ENCODE measurements at regions not wholly inside any gene's neighbourhood (a gene's known extent, or its start where the extent isn't known, plus 50 kb on each side); places are given as distances from the start of the nearest gene placed in this dataset.

DNA sequence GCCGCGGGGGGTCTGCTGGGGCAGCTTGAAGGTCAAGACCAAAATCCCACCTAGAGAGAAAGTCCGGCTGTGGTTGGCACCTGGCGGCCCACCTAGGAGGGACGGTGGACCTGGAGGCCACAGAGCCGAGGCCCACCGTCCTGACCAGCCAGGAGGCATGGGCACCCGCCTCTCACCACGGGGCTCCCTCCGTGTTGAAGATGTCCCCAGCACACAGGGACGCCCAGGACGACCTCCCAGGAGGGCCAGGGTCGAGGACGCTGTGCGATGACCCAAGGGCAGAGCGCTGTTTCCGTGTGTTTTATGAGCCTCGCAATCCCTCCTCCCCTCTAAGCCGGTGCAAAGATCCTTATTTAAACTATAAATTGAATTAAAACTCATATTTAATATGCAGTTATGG, 131.2 kb downstream of the C16orf95 start:
- TF ChIP-seq, protein P1, sequence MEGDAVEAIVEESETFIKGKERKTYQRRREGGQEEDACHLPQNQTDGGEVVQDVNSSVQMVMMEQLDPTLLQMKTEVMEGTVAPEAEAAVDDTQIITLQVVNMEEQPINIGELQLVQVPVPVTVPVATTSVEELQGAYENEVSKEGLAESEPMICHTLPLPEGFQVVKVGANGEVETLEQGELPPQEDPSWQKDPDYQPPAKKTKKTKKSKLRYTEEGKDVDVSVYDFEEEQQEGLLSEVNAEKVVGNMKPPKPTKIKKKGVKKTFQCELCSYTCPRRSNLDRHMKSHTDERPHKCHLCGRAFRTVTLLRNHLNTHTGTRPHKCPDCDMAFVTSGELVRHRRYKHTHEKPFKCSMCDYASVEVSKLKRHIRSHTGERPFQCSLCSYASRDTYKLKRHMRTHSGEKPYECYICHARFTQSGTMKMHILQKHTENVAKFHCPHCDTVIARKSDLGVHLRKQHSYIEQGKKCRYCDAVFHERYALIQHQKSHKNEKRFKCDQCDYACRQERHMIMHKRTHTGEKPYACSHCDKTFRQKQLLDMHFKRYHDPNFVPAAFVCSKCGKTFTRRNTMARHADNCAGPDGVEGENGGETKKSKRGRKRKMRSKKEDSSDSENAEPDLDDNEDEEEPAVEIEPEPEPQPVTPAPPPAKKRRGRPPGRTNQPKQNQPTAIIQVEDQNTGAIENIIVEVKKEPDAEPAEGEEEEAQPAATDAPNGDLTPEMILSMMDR (conservative IDR thresholded peaks at IDR 0.05; ENCODE audit: low read depth): no peak
- ChIA-PET POLR2A (ENCODE audit: low non-redundant PET) (no interaction called here), CTCF (interaction anchor here (0.5 to 0.7 kb wide), 3 partner anchors 65 to 168 kb away, joined by 3 read pairs; no protein-coding TSS in a partner anchor)
- no peak overlapping the region for H3K27ac ChIP-seq
- DNase-seq (ENCODE audit: low spot score): no peak

DNA sequence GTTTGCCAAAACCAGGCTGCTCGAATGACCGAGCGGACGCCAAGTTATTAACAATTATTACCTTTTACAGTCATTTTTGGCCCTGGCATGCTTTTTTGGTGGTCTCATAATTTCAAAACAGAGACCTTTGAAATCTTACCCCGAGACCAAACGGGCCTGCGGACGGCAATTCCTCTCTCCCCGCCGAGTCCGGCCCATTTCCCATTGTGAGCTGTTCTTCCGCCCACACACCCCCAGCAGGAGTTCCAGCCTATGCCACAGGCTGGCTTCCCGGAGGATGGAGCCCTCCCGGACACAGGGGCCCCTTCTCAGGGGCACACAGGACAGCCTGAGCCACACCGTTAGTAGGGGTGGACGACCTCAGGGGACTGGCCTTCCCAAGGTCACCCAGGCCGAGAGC, 130.7 kb downstream of the C16orf95 start:
- TF ChIP-seq, protein P1 (conservative IDR thresholded peaks at IDR 0.05; ENCODE audit: low read depth): no peak
- ChIA-PET POLR2A (ENCODE audit: low non-redundant PET) (no interaction called here), CTCF (no interaction called here)
- no peak overlapping the region for H3K27ac ChIP-seq
- DNase-seq (ENCODE audit: low spot score): no peak

DNA sequence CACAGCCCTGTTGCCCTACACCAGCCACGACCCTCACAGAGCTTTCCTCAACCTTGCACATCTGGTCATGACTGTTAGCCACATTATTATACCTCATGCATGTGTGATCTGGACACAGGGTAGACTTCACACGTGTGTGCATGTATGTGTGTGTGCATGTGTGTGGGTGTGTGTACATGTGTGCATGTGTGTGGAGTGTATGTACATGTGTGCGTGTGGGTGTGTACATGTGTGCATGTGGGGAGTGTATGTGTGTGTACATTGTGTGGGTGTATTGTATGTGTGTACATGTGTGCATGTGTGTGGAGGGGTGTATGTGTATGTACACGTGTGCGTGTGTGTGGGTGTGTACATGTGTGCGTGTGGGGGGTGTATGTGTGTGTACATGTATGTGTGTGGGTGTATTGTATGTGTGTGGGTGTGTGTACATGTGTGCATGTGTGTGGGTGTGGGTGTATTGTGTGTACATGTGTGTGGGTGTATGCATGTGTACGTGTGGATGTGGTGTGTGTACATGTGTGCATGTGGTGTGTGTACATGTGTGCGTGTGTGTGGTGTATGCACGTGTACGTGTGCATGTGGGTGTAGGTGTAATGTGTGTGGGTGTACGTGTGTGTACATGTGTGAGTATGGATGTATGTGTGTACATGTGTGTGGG, 130.2 kb downstream of the C16orf95 start:
- no peak overlapping the region for H3K27ac ChIP-seq
- DNase-seq (ENCODE audit: low spot score): no peak
- ChIA-PET CTCF (no interaction called here), POLR2A (ENCODE audit: low non-redundant PET) (no interaction called here)
- TF ChIP-seq, protein P1 (conservative IDR thresholded peaks at IDR 0.05; ENCODE audit: low read depth): no peak

DNA sequence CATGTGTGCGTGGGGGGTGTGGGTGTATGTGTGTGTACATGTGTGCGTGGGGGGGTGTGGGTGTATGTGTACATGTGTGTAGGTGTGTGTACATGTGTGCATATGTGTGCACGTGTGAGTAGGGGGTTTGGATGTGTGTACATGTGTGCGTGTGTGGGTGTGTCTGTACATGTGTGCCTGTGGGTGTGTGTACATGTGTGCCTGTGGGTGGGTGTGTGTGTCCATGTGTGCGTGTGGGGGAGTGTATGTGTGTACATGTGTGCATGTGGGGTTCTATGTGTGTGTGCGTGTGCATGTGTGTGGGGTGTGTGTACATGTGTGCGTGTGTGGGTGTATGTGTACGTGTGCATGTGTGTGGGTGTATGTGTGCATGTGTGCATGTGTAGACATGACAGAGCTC, 129.1 kb downstream of the C16orf95 start:
- POLR2A ChIA-PET (ENCODE audit: low non-redundant PET): no interaction called here
- no peak for DNase-seq (ENCODE audit: low spot score)
- TF ChIP-seq, protein P1 (conservative IDR thresholded peaks at IDR 0.05; ENCODE audit: low read depth): no peak
- CTCF ChIA-PET: no interaction called here
- H3K27ac ChIP-seq: no peak overlapping the region

DNA sequence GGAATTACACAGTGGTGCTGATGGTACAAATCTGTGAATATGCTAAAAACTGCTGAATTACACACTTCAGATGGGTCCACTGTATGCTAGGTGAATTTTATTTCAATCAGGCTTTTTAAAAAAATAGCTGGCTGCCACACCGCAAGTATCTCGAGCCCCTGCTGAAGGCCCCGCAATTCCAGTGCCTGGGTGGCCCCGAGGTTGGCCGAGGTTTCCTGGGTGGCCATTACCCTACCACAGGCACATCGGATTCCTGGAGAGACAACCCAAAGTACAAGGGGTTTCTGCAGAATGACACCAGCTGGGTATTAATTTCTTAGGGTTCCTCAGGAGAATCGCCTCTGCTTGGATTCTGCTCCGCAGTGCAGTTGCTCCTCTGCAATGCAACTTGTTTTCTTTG, 127.8 kb downstream of the C16orf95 start:
- CTCF ChIA-PET: interaction anchor here (0.5 to 0.7 kb wide), 2 partner anchors 14 to 936 kb away, joined by 3 read pairs; no protein-coding TSS in a partner anchor
- DNase-seq (ENCODE audit: low spot score): no peak
- TF ChIP-seq, protein P1 (conservative IDR thresholded peaks at IDR 0.05; ENCODE audit: low read depth): no peak
- H3K27ac ChIP-seq: no peak overlapping the region
- POLR2A ChIA-PET (ENCODE audit: low non-redundant PET): no interaction called here

DNA sequence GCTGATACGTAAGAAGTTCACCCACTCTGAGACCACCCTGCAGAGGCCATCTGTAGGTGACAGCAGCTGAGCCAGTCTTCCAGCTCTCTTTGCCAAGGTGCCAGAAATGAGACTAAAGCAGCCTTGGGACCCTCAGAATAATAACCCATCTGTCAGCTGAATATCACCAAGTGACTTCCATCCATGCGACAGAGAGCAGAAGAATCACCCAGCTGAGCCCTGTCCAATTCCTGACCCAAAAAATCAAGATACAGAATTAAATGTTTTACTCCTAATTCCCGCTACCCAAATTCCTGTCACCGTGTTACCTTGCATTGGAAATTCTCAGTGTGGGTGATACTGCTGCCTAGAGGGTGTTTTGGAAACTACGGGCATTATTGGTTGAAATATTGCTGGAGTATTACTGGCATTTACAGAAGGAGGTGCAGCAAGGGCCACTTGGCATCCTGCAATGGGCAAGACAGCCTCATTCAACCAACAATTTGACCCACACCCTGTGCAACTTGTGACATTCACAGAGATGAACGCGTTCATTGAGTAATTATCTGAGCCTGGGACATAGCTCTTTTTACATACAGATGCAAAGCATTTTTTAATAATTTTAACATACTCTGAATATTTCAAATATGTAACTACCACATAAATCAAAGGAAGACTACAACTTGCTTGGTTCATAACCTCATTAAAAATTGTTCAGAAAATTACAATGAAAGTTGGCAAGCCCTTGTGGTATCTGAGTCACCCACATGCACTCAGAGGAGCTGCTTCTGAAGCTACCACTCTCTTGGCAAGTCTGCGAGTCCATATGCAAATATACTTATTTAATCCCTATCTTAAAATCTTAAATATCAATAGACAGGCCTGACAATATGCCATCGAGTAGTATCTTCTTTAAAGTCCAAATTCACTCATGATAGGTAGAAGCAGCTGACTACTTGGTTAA, 126.6 kb downstream of the C16orf95 start:
- TF ChIP-seq, protein P1 (conservative IDR thresholded peaks at IDR 0.05; ENCODE audit: low read depth): no peak
- no peak for DNase-seq (ENCODE audit: low spot score)
- ChIA-PET CTCF (no interaction called here), POLR2A (ENCODE audit: low non-redundant PET) (no interaction called here)
- H3K27ac ChIP-seq: no peak overlapping the region

All from RWPE1 (cell line).